ENCODE measurements at regions not wholly inside any gene's neighbourhood (a gene's known extent, or its start where the extent isn't known, plus 50 kb on each side); places are given as distances from the start of the nearest gene placed in this dataset.

- TF ChIP-seq, protein P1, sequence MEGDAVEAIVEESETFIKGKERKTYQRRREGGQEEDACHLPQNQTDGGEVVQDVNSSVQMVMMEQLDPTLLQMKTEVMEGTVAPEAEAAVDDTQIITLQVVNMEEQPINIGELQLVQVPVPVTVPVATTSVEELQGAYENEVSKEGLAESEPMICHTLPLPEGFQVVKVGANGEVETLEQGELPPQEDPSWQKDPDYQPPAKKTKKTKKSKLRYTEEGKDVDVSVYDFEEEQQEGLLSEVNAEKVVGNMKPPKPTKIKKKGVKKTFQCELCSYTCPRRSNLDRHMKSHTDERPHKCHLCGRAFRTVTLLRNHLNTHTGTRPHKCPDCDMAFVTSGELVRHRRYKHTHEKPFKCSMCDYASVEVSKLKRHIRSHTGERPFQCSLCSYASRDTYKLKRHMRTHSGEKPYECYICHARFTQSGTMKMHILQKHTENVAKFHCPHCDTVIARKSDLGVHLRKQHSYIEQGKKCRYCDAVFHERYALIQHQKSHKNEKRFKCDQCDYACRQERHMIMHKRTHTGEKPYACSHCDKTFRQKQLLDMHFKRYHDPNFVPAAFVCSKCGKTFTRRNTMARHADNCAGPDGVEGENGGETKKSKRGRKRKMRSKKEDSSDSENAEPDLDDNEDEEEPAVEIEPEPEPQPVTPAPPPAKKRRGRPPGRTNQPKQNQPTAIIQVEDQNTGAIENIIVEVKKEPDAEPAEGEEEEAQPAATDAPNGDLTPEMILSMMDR (IDR thresholded peaks at IDR 0.05; ENCODE audit: poor library complexity) = peak; percentile 95
- no peak for TF ChIP-seq EZH2 (IDR thresholded peaks at IDR 0.05; ENCODE audit: borderline replicate concordance)
- TF ChIP-seq EZH2phosphoT487 (IDR thresholded peaks at IDR 0.05; ENCODE audit: low read depth, severe bottlenecking, unreplicated experiment) = no peak
Observed at GRCh38 chr4:81351654-81352445, 119.9 kb downstream of the RASGEF1B start.
